ENCODE measurements at regions not wholly inside any gene's neighbourhood (a gene's known extent, or its start where the extent isn't known, plus 50 kb on each side); places are given as distances from the start of the nearest gene placed in this dataset.

DNA sequence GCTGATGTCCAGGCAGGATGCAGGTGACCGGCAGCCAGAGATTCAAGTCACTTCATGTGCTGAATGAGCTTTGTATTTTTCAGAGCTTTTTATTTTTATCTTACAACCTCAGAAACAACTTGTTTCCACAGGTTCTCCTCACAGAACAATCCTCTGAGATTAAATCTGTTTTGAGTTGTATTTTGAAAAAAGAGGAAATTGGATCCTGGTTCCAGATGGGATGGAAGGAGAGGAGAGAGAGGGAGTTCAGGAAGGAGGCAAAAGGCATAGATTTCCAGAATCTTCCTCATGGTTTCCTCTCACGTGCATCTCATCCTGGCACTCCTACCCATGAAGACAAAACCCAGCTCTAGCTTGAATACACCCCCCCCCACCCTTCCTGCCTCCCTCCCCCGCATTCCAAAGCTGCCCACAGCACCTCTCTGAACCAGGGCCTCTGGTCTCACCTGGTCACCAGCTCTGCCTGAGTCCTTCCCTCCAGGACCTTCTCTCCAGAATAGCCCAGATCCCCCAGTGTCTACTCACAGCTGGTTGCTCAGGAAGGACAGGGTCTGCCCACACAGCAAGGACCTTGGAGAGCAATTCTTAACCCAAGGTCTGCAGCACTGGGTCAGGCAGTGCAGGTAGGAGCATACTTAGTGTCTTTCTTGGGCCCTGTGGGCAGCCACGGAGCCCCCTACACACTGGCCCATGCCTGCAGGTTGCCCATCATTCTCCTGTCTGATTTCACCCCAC, 104.7 kb downstream of the ZFP36L2 start:
- TF ChIP-seq POLR2A (IDR thresholded peaks at IDR 0.05) (no peak), CTCF (IDR thresholded peaks at IDR 0.05) (no peak)
